ENCODE measurements at regions not wholly inside any gene's neighbourhood (a gene's known extent, or its start where the extent isn't known, plus 50 kb on each side); places are given as distances from the start of the nearest gene placed in this dataset.

DNA sequence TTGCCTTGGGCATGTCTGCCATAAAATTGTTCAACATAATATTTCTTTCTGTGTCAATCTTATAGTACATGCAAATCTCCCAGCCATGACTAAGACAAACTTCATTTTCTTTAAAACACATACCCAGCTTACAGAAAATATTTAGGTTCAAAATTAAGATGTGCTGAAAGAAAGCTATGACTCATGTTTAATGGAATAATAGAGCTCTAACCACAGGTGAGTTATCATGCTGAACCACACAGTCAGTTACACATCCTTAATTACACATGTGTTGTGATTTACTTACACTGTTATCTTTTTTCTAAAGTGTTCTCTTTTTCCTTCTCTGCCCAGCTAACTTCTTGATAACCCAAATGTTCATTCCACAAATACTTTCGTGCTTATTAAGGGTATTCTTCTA, 1831.2 kb downstream of the OLFM4 start:
- ChIA-PET CTCF (no interaction called here), POLR2A (no interaction called here)
- Histone ChIP-seq H3K27me3 (ENCODE audit: control insufficient read depth in 2 of 2, insufficient read depth in 2 of 2, low read length in 2 of 2) (no peaks in the 10 kb centered on the region), H4K20me1 (replicated peaks; ENCODE audit: control insufficient read depth, extremely low read depth, insufficient read depth, low read length) (no peaks in the 10 kb centered on the region), H3K36me3 (ENCODE audit: control insufficient read depth in 2 of 2, extremely low read depth in 1 of 2, insufficient read depth in 2 of 2, low read length in 2 of 2) (no peaks in the 10 kb centered on the region), H3K4me3 (replicated peaks in 1 of 3; ENCODE audit: insufficient read depth in 1 of 3, low read depth in 1 of 3, low read length in 3 of 3) (no peak overlapping the region), H3K4me2 (ENCODE audit: insufficient read depth, low read length) (no peak overlapping the region), H3K9me1 (replicated peaks; ENCODE audit: control insufficient read depth, extremely low read depth, insufficient read depth, low read length) (no peaks in the 10 kb centered on the region), H3K79me2 (ENCODE audit: control insufficient read depth, insufficient read depth, low read length) (no peaks in the 10 kb centered on the region), H3K9ac (replicated peaks; ENCODE audit: extremely low read depth, insufficient read depth, low read length) (no peak overlapping the region), H3K4me1 (ENCODE audit: control insufficient read depth, extremely low read depth, insufficient read depth, low read length) (no peaks in the 10 kb centered on the region), H2AFZ (ENCODE audit: low read depth, low read length) (no peak overlapping the region), H3K27ac (ENCODE audit: insufficient read depth, low read depth, low read length) (no peak overlapping the region), H3K9me3 (replicated peaks; ENCODE audit: control insufficient read depth, insufficient read depth, low read length) (peaks cover 3% of the 10 kb centered on the region)
- intact Hi-C loops (cut with micrococcal nuclease) (no loop called here), dilution Hi-C loops (cut with MboI; ENCODE audit: extremely low pct_ligation_motif_present, low sequenced_read_pairs) (no loop called here)
- BruUV-seq (replicated peaks) = no TSS peak
- FAIRE-seq (no peak), DNase-seq (ENCODE audit: low read depth, low spot score) (no peak)
- TF ChIP-seq, protein P1, sequence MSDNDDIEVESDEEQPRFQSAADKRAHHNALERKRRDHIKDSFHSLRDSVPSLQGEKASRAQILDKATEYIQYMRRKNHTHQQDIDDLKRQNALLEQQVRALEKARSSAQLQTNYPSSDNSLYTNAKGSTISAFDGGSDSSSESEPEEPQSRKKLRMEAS (IDR thresholded peaks at IDR 0.05; ENCODE audit: insufficient read depth, insufficient read length) = no peak
- TF ChIP-seq GATA2 (IDR thresholded peaks at IDR 0.05; ENCODE audit: insufficient read depth, insufficient read length, low read depth, low read length) (no peak), POLR2AphosphoS5 (IDR thresholded peaks at IDR 0.05; ENCODE audit: insufficient read depth, low read depth, low read length) (no peak), MYC (IDR thresholded peaks at IDR 0.05; ENCODE audit: low read depth, low read length) (no peak)

DNA sequence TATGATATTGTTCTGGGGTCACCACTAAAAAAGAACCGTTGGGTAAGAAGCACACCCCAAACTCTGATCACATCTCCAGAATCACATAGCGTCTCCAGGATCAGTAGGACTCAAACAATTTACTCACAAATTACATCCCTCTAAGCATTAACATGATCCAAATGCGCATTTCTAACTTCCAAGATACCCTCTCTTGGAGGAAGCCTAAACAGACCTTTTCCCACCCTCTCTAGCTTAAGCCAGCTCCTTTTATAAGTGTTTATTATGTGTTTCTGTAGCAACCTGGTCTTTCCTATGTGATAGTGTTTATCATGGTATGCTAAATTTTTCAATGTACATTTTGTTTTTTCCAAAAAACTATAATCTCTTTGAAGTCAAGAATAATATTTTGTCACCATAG, 1846.5 kb downstream of the OLFM4 start:
- FAIRE-seq = no peak
- no peaks in the 10 kb centered on the region for H4K20me1 ChIP-seq (replicated peaks; ENCODE audit: control insufficient read depth, extremely low read depth, insufficient read depth, low read length)
- no peak overlapping the region for H3K9ac ChIP-seq (replicated peaks; ENCODE audit: extremely low read depth, insufficient read depth, low read length)
- intact Hi-C loops (cut with micrococcal nuclease) = no loop called here
- TF ChIP-seq, protein P2, sequence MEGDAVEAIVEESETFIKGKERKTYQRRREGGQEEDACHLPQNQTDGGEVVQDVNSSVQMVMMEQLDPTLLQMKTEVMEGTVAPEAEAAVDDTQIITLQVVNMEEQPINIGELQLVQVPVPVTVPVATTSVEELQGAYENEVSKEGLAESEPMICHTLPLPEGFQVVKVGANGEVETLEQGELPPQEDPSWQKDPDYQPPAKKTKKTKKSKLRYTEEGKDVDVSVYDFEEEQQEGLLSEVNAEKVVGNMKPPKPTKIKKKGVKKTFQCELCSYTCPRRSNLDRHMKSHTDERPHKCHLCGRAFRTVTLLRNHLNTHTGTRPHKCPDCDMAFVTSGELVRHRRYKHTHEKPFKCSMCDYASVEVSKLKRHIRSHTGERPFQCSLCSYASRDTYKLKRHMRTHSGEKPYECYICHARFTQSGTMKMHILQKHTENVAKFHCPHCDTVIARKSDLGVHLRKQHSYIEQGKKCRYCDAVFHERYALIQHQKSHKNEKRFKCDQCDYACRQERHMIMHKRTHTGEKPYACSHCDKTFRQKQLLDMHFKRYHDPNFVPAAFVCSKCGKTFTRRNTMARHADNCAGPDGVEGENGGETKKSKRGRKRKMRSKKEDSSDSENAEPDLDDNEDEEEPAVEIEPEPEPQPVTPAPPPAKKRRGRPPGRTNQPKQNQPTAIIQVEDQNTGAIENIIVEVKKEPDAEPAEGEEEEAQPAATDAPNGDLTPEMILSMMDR (IDR thresholded peaks at IDR 0.05; ENCODE audit: extremely low read depth in 1 of 2, insufficient read depth in 1 of 2, low read depth in 1 of 2, low read length in 2 of 2) = no peak
- TF ChIP-seq POLR2AphosphoS5 (IDR thresholded peaks at IDR 0.05; ENCODE audit: insufficient read depth, low read depth, low read length) (no peak), JUN (IDR thresholded peaks at IDR 0.05; ENCODE audit: borderline replicate concordance, insufficient read depth, insufficient read length, low read depth) (no peak), GATA2 (IDR thresholded peaks at IDR 0.05; ENCODE audit: insufficient read depth, insufficient read length, low read depth, low read length) (no peak), EZH2 (IDR thresholded peaks at IDR 0.05; ENCODE audit: borderline replicate concordance, low read depth, low read length, severe bottlenecking) (no peak), MYC (IDR thresholded peaks at IDR 0.05; ENCODE audit: low read depth, low read length) (no peak), FOS (IDR thresholded peaks at IDR 0.05; ENCODE audit: borderline replicate concordance, insufficient read depth, low read length) (no peak), POLR2A (IDR thresholded peaks at IDR 0.05; ENCODE audit: low read depth, low read length) (no peak)
- TF ChIP-seq, protein P1 (IDR thresholded peaks at IDR 0.05; ENCODE audit: insufficient read depth, insufficient read length) = no peak
- dilution Hi-C loops (cut with MboI; ENCODE audit: extremely low pct_ligation_motif_present, low sequenced_read_pairs) = no loop called here
- H3K79me2 ChIP-seq (ENCODE audit: control insufficient read depth, insufficient read depth, low read length) = no peaks in the 10 kb centered on the region
- ChIA-PET POLR2A (no interaction called here), CTCF (no interaction called here)
- H3K4me1 ChIP-seq (ENCODE audit: control insufficient read depth, extremely low read depth, insufficient read depth, low read length) = no peaks in the 10 kb centered on the region
- DNase-seq (ENCODE audit: low read depth, low spot score) = no peak
- no peaks in the 10 kb centered on the region for H3K27me3 ChIP-seq (ENCODE audit: control insufficient read depth in 2 of 2, insufficient read depth in 2 of 2, low read length in 2 of 2)
- no peak overlapping the region for H3K4me2 ChIP-seq (ENCODE audit: insufficient read depth, low read length)
- no peak overlapping the region for H3K27ac ChIP-seq (ENCODE audit: insufficient read depth, low read depth, low read length)
- BruUV-seq (replicated peaks) = no TSS peak
- no peaks in the 10 kb centered on the region for H3K36me3 ChIP-seq (ENCODE audit: control insufficient read depth in 2 of 2, extremely low read depth in 1 of 2, insufficient read depth in 2 of 2, low read length in 2 of 2)
- no peaks in the 10 kb centered on the region for H3K9me1 ChIP-seq (replicated peaks; ENCODE audit: control insufficient read depth, extremely low read depth, insufficient read depth, low read length)
- peaks cover 2% of the 10 kb centered on the region for H3K9me3 ChIP-seq (replicated peaks; ENCODE audit: control insufficient read depth, insufficient read depth, low read length)
- H2AFZ ChIP-seq (ENCODE audit: low read depth, low read length) = no peak overlapping the region
- no peak overlapping the region for H3K4me3 ChIP-seq (replicated peaks in 1 of 3; ENCODE audit: insufficient read depth in 1 of 3, low read depth in 1 of 3, low read length in 3 of 3)
